GM12874 (cell line): ENCODE measurements at regions not wholly inside any gene's neighbourhood (a gene's known extent, or its start where the extent isn't known, plus 50 kb on each side); places are given as distances from the start of the nearest gene placed in this dataset.

Source experiments
- TF ChIP-seq, protein P1 (sequence below): IDR thresholded peaks from 2 replicates; pipeline ENCODE4 v1.5.1; 2011; ENCODE audit warnings: low read depth, mild to moderate bottlenecking, control low read depth, low read length, moderate library complexity; ENCODE audit not compliant: insufficient read depth

DNA sequence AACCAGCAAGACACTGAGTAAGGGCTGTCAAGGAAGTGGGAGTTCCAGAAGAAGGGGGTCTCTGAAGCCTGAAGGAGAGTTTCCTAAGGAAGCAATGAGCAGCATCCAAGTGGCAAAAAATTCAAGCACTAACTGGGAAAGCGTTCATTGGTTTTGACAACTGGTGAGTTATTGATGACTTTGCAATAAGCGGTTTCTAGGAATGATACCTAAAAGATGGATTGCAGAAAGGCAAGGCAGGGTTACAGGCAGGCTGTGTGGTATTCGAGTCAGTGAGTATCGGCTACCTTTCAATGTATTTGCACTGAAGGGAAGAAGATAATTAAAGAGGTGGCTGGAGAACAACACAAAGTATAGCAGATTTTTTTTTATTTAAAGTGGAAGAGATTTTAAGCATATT lies 59.3 kb upstream of the NCAM1 start:
- TF ChIP-seq, protein P1, sequence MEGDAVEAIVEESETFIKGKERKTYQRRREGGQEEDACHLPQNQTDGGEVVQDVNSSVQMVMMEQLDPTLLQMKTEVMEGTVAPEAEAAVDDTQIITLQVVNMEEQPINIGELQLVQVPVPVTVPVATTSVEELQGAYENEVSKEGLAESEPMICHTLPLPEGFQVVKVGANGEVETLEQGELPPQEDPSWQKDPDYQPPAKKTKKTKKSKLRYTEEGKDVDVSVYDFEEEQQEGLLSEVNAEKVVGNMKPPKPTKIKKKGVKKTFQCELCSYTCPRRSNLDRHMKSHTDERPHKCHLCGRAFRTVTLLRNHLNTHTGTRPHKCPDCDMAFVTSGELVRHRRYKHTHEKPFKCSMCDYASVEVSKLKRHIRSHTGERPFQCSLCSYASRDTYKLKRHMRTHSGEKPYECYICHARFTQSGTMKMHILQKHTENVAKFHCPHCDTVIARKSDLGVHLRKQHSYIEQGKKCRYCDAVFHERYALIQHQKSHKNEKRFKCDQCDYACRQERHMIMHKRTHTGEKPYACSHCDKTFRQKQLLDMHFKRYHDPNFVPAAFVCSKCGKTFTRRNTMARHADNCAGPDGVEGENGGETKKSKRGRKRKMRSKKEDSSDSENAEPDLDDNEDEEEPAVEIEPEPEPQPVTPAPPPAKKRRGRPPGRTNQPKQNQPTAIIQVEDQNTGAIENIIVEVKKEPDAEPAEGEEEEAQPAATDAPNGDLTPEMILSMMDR, result no peak

GRCh38 chr11:112902361-112903011 lies 58.7 kb upstream of the NCAM1 start:
- TF ChIP-seq, protein P1, result no peak

DNA sequence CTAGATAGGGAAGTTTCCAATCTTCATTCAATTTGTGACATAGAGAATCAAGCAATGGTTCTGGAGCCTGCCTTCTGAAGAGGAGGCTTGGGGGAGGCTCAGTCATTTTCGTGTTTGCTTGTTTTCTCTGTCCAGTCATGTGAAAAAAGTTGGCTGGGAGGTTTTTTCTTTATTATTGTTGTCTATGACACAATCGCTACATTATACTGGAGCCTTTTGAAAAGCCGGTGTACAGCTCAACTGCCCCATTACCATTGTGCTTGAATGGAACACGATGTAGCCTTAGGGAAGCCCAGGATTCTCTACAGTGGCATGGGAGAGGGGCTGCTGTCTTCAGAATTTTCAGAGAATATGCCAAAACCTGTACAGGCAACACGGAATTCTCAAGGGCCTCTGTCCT lies 57.9 kb upstream of the NCAM1 start:
- TF ChIP-seq, protein P1, result no peak

- TF ChIP-seq, protein P1, result no peak
These were observed 50.1 kb upstream of the NCAM1 start for GRCh38 chr11:112911124-112911523.
